B cell (primary cell): ENCODE measurements at regions not wholly inside any gene's neighbourhood (a gene's known extent, or its start where the extent isn't known, plus 50 kb on each side); places are given as distances from the start of the nearest gene placed in this dataset.
"Not testable (repeated sequence)": the region's sequence is repeated elsewhere in the genome, so short reads cannot be mapped to it uniquely, and the experiment has no call there.

ENCODE experiments used
- CTCF ChIP-seq: fragments of 200-600 bp; IDR thresholded peaks from one replicate; pipeline ENCODE4 v1.8.0; 2022; ENCODE audit warnings: antibody characterized with exemption, mild to moderate bottlenecking
- EZH2 ChIP-seq: IDR thresholded peaks from 2 replicates; pipeline ENCODE4 v1.6.1; 2012; ENCODE audit warnings: borderline replicate concordance, low read depth, mild to moderate bottlenecking, moderate library complexity, low read length; ENCODE audit not compliant: insufficient read depth, poor library complexity, severe bottlenecking

GRCh38 chr16:21525956-21526922 is 73.1 kb upstream of the METTL9 start:
- TF ChIP-seq EZH2, CTCF: not testable (repeated sequence)
